Gastrocnemius medialis (tissue), 4 donors: ENCODE measurements at regions not wholly inside any gene's neighbourhood (a gene's known extent, or its start where the extent isn't known, plus 50 kb on each side); places are given as distances from the start of the nearest gene placed in this dataset.

ENCODE experiments used
- CTCF ChIP-seq, 5 experiments: fragments of 450-650 bp in 3 of 5; fragments of 200-600 bp in 2 of 5; sonication (generic) in 2 of 5; IDR thresholded peaks in 4 of 5; conservative IDR thresholded peaks in 1 of 5; 1 replicate in 4 of 5; 2 replicates in 1 of 5; pipeline ENCODE4 v1.5.1; 2016 to 2019; ENCODE audit warnings: antibody characterized with exemption in 5 of 5, mild to moderate bottlenecking in 3 of 5, moderate library complexity in 3 of 5
- POLR2A ChIP-seq, 2 donors: fragments of 450-650 bp; IDR thresholded peaks; one replicate each; pipeline ENCODE4 v1.6.1; 2017; ENCODE audit warnings: antibody characterized with exemption in 2 of 2, mild to moderate bottlenecking in 2 of 2, moderate library complexity in 2 of 2

- no peak for TF ChIP-seq CTCF (IDR thresholded peaks at IDR 0.05 in 4 of 5, conservative IDR thresholded peaks at IDR 0.05 in 1 of 5)
- no peak for TF ChIP-seq POLR2A (IDR thresholded peaks at IDR 0.05)
Measured at GRCh38 chr13:59145381-59145780, 1018.3 kb downstream of the DIAPH3 start.
